H1 (cell line): ENCODE measurements at regions not wholly inside any gene's neighbourhood (a gene's known extent, or its start where the extent isn't known, plus 50 kb on each side); places are given as distances from the start of the nearest gene placed in this dataset.

Source experiments
- ASH2L ChIP-seq: fragments of 200-600, 300-600 bp; sonication (generic); IDR thresholded peaks from one replicate; pipeline ENCODE4 v1.7.1; 2017; ENCODE audit warnings: low read length
- HDAC2 ChIP-seq, 2 experiments: fragments of 300-600 bp in 1 of 2; sonication (generic) in 1 of 2; IDR thresholded peaks; 2 replicates each; pipeline ENCODE4 v1.6.1; 2011 to 2012; ENCODE audit warnings: low read depth in 2 of 2, low read length in 2 of 2, mild to moderate bottlenecking in 2 of 2, moderate library complexity in 2 of 2, borderline replicate concordance in 1 of 2, inconsistent platforms in 1 of 2
- JUN ChIP-seq: IDR thresholded peaks from 2 replicates; pipeline ENCODE4 v1.6.1; 2011; ENCODE audit warnings: low read depth, mild to moderate bottlenecking, improper control_type of control experiment, low read length
- MAFK ChIP-seq: IDR thresholded peaks from 2 replicates; pipeline ENCODE4 v1.6.1; 2012; ENCODE audit warnings: low read depth, mild to moderate bottlenecking, improper control_type of control experiment, low read length
- NANOG ChIP-seq: IDR thresholded peaks from 2 replicates; pipeline ENCODE4 v1.6.1; 2011; ENCODE audit warnings: low read length, low read depth, mild to moderate bottlenecking, inconsistent platforms; ENCODE audit not compliant: insufficient read depth, poor library complexity, severe bottlenecking
- POLR2AphosphoS5 ChIP-seq: IDR thresholded peaks from 2 replicates; pipeline ENCODE4 v1.6.1; 2011; ENCODE audit warnings: low read depth, low read length
- SIN3A ChIP-seq, 2 experiments: IDR thresholded peaks in 1 of 2; conservative IDR thresholded peaks in 1 of 2; 2 replicates each; pipeline ENCODE4 v1.6.1; 2011 to 2012; ENCODE audit warnings: low read length in 2 of 2, improper control_type of control experiment in 1 of 2, low read depth in 1 of 2, mild to moderate bottlenecking in 1 of 2
- TEAD4 ChIP-seq: IDR thresholded peaks from 2 replicates; pipeline ENCODE4 v1.6.1; 2012; ENCODE audit warnings: low read depth, low read length, inconsistent platforms, mixed read lengths
- TF ChIP-seq, protein P1 (sequence below): fragments of 300-600 bp; sonication (generic); IDR thresholded peaks from 2 replicates; pipeline ENCODE4 v1.7.1; 2012; ENCODE audit warnings: low read length, moderate library complexity, mild to moderate bottlenecking, inconsistent platforms; ENCODE audit not compliant: insufficient replicate concordance
- TF ChIP-seq, protein P2 (sequence below): IDR thresholded peaks from 2 replicates; pipeline ENCODE4 v1.6.1; 2012; ENCODE audit warnings: inconsistent platforms

DNA sequence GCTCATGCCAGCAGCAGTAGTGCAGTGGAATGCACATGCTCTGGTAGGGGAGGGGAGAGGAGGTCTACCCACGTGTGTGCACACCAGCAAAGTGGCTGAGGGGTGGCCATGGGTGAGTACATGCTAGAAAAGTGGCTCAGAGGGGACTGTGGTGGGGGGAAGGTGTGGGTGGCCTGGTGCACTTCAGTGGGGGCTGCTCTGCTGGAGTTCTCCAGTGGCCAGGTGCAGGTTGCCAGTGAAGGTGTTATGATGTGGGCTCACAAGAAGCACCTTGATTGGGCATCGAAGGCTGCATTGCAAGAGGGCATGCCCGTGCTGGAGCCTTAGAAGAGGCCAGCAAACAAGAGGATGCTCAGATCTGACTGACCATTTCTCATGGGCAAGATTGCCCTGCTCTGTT, 613.6 kb upstream of the PHF14 start (continued):
- TF ChIP-seq, protein P1, sequence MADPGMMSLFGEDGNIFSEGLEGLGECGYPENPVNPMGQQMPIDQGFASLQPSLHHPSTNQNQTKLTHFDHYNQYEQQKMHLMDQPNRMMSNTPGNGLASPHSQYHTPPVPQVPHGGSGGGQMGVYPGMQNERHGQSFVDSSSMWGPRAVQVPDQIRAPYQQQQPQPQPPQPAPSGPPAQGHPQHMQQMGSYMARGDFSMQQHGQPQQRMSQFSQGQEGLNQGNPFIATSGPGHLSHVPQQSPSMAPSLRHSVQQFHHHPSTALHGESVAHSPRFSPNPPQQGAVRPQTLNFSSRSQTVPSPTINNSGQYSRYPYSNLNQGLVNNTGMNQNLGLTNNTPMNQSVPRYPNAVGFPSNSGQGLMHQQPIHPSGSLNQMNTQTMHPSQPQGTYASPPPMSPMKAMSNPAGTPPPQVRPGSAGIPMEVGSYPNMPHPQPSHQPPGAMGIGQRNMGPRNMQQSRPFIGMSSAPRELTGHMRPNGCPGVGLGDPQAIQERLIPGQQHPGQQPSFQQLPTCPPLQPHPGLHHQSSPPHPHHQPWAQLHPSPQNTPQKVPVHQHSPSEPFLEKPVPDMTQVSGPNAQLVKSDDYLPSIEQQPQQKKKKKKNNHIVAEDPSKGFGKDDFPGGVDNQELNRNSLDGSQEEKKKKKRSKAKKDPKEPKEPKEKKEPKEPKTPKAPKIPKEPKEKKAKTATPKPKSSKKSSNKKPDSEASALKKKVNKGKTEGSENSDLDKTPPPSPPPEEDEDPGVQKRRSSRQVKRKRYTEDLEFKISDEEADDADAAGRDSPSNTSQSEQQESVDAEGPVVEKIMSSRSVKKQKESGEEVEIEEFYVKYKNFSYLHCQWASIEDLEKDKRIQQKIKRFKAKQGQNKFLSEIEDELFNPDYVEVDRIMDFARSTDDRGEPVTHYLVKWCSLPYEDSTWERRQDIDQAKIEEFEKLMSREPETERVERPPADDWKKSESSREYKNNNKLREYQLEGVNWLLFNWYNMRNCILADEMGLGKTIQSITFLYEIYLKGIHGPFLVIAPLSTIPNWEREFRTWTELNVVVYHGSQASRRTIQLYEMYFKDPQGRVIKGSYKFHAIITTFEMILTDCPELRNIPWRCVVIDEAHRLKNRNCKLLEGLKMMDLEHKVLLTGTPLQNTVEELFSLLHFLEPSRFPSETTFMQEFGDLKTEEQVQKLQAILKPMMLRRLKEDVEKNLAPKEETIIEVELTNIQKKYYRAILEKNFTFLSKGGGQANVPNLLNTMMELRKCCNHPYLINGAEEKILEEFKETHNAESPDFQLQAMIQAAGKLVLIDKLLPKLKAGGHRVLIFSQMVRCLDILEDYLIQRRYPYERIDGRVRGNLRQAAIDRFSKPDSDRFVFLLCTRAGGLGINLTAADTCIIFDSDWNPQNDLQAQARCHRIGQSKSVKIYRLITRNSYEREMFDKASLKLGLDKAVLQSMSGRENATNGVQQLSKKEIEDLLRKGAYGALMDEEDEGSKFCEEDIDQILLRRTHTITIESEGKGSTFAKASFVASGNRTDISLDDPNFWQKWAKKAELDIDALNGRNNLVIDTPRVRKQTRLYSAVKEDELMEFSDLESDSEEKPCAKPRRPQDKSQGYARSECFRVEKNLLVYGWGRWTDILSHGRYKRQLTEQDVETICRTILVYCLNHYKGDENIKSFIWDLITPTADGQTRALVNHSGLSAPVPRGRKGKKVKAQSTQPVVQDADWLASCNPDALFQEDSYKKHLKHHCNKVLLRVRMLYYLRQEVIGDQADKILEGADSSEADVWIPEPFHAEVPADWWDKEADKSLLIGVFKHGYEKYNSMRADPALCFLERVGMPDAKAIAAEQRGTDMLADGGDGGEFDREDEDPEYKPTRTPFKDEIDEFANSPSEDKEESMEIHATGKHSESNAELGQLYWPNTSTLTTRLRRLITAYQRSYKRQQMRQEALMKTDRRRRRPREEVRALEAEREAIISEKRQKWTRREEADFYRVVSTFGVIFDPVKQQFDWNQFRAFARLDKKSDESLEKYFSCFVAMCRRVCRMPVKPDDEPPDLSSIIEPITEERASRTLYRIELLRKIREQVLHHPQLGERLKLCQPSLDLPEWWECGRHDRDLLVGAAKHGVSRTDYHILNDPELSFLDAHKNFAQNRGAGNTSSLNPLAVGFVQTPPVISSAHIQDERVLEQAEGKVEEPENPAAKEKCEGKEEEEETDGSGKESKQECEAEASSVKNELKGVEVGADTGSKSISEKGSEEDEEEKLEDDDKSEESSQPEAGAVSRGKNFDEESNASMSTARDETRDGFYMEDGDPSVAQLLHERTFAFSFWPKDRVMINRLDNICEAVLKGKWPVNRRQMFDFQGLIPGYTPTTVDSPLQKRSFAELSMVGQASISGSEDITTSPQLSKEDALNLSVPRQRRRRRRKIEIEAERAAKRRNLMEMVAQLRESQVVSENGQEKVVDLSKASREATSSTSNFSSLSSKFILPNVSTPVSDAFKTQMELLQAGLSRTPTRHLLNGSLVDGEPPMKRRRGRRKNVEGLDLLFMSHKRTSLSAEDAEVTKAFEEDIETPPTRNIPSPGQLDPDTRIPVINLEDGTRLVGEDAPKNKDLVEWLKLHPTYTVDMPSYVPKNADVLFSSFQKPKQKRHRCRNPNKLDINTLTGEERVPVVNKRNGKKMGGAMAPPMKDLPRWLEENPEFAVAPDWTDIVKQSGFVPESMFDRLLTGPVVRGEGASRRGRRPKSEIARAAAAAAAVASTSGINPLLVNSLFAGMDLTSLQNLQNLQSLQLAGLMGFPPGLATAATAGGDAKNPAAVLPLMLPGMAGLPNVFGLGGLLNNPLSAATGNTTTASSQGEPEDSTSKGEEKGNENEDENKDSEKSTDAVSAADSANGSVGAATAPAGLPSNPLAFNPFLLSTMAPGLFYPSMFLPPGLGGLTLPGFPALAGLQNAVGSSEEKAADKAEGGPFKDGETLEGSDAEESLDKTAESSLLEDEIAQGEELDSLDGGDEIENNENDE: no peak
- no peak for TF ChIP-seq MAFK
- TF ChIP-seq ASH2L: no peak
- TF ChIP-seq, protein P2, sequence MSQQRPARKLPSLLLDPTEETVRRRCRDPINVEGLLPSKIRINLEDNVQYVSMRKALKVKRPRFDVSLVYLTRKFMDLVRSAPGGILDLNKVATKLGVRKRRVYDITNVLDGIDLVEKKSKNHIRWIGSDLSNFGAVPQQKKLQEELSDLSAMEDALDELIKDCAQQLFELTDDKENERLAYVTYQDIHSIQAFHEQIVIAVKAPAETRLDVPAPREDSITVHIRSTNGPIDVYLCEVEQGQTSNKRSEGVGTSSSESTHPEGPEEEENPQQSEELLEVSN: no peak
- no peak for TF ChIP-seq NANOG
- TF ChIP-seq POLR2AphosphoS5: no peak
- no peak for TF ChIP-seq HDAC2 (IDR thresholded peaks at IDR 0.05; ENCODE audit: borderline replicate concordance in 1 of 2, low read depth in 2 of 2, low read length in 2 of 2)
- TF ChIP-seq JUN: no peak
- no peak for TF ChIP-seq TEAD4
- no peak for TF ChIP-seq SIN3A (conservative IDR thresholded peaks at IDR 0.05 in 1 of 2, IDR thresholded peaks at IDR 0.05 in 1 of 2; ENCODE audit: low read depth in 1 of 2, low read length in 2 of 2)
